GM23248 (cell line): ENCODE measurements at regions not wholly inside any gene's neighbourhood (a gene's known extent, or its start where the extent isn't known, plus 50 kb on each side); places are given as distances from the start of the nearest gene placed in this dataset.

Experiments used
- DNase-seq: peaks from one replicate; pipeline ENCODE4 v3.0.0-alpha.2; 2015
- H2AFZ ChIP-seq: fragments of 200-600 bp; sonication (generic); 2 replicates; pipeline ENCODE4 v1.6.1; 2016; ENCODE audit warnings: antibody characterized with exemption
- H3F3A ChIP-seq: fragments of 200-600 bp; sonication (generic); 2 replicates; pipeline ENCODE4 v1.6.1; 2016; ENCODE audit warnings: mild to moderate bottlenecking, antibody characterized with exemption, mixed run types; ENCODE audit not compliant: insufficient read depth
- H3K27ac ChIP-seq: fragments of 200-600 bp; sonication (generic); 2 replicates; pipeline ENCODE4 v1.5.1; 2016; ENCODE audit warnings: mild to moderate bottlenecking
- H3K27me3 ChIP-seq: fragments of 200-600 bp; sonication (generic); replicated peaks from 2 replicates; pipeline ENCODE4 v1.6.1; 2016; ENCODE audit warnings: mild to moderate bottlenecking; ENCODE audit not compliant: insufficient read depth
- H3K36me3 ChIP-seq: fragments of 200-600 bp; sonication (generic); 2 replicates; pipeline ENCODE4 v1.6.1; 2016; ENCODE audit warnings: low read depth, mild to moderate bottlenecking
- H3K4me1 ChIP-seq: fragments of 200-600 bp; sonication (generic); 2 replicates; pipeline ENCODE4 v1.6.1; 2016; ENCODE audit warnings: mild to moderate bottlenecking; ENCODE audit not compliant: insufficient read depth
- H3K4me2 ChIP-seq: fragments of 200-600 bp; sonication (generic); one replicate; pipeline ENCODE4 v1.6.1; 2016; ENCODE audit warnings: mild to moderate bottlenecking; ENCODE audit not compliant: unreplicated experiment
- H3K4me3 ChIP-seq: fragments of 200-600 bp; sonication (generic); 2 replicates; pipeline ENCODE4 v1.5.1; 2016; ENCODE audit warnings: mild to moderate bottlenecking
- H3K79me2 ChIP-seq: fragments of 200-600 bp; sonication (generic); 2 replicates; pipeline ENCODE4 v1.6.1; 2016; ENCODE audit warnings: mild to moderate bottlenecking; ENCODE audit not compliant: insufficient read depth
- H3K9ac ChIP-seq: fragments of 200-600 bp; sonication (generic); 2 replicates; pipeline ENCODE4 v1.6.1; 2016; ENCODE audit warnings: mild to moderate bottlenecking
- H3K9me2 ChIP-seq: fragments of 200-600 bp; sonication (generic); 2 replicates; pipeline ENCODE4 v1.6.1; 2016; ENCODE audit warnings: mixed run types, mild to moderate bottlenecking, moderate library complexity; ENCODE audit not compliant: insufficient read depth
- H3K9me3 ChIP-seq: fragments of 200-600 bp; sonication (generic); one replicate; pipeline ENCODE4 v1.6.1; 2017; ENCODE audit warnings: low read depth
- H4K20me1 ChIP-seq: fragments of 200-600 bp; sonication (generic); 2 replicates; pipeline ENCODE4 v1.6.0; 2016; ENCODE audit not compliant: insufficient read depth
- EZH2 ChIP-seq: fragments of 200-600 bp; sonication (generic); IDR thresholded peaks from 2 replicates; pipeline ENCODE4 v1.6.1; 2018; ENCODE audit warnings: antibody characterized with exemption, mild to moderate bottlenecking; ENCODE audit not compliant: insufficient read depth, poor library complexity, severe bottlenecking
- EZH2phosphoT487 ChIP-seq: fragments of 200-600 bp; sonication (generic); IDR thresholded peaks from 2 replicates; pipeline ENCODE4 v1.6.1; 2018; ENCODE audit warnings: antibody characterized with exemption, moderate library complexity, mild to moderate bottlenecking, low read depth; ENCODE audit not compliant: insufficient read depth
- WGBS, 2 experiments: methylation state at CpG; one replicate each; pipeline ENCODE4 v1.1.6; 2015 to 2017; ENCODE audit warnings: low lambda C conversion rate in 2 of 2, low coverage in 1 of 2; ENCODE audit errors: missing lambda C conversion rate in 2 of 2; 5-methylcytosine and 5-hydroxymethylcytosine counted together
- in situ Hi-C: fragments of 300-500 bp; cut with MboI; formaldehyde crosslinking; loops from 2 replicates; pipeline ENCODE4 v1.15.0; 2020

GRCh38 chr5:115402092-115402491 is 105.6 kb upstream of the CCDC112 start:
- TF ChIP-seq EZH2phosphoT487 (no peak), EZH2 (no peak)
- in situ Hi-C loops, result no loop called here

GRCh38 chr5:115398719-115399118 is 102.3 kb upstream of the CCDC112 start:
- in situ Hi-C loops, result no loop called here
- no peaks in the 10 kb centered on the region for H4K20me1 ChIP-seq
- H3K36me3 ChIP-seq, result no peaks in the 10 kb centered on the region
- no peak overlapping the region for H3K4me3 ChIP-seq
- TF ChIP-seq EZH2 (no peak), EZH2phosphoT487 (no peak)
- WGBS, 2 experiments, result 0 to 4% methylated on average over 1 of the region's 1 CpG
- H3K4me1 ChIP-seq, result peaks cover 26% of the 10 kb centered on the region
- H3K9me2 ChIP-seq, result no peaks in the 10 kb centered on the region
- H3K9me3 ChIP-seq, result no peaks in the 10 kb centered on the region
- peak; percentile 90 for DNase-seq
- H3F3A ChIP-seq, result peaks cover 26% of the 10 kb centered on the region
- H3K4me2 ChIP-seq, result no peak overlapping the region
- H3K9ac ChIP-seq, result no peak overlapping the region
- no peak overlapping the region for H2AFZ ChIP-seq
- H3K27ac ChIP-seq, result no peak overlapping the region; the same call in 1 of the 2 replicates
- H3K79me2 ChIP-seq, result no peaks in the 10 kb centered on the region
- H3K27me3 ChIP-seq, result no peaks in the 10 kb centered on the region

More at GRCh38 chr5:115402092-115402491, 105.6 kb upstream of the CCDC112 start:
- Histone ChIP-seq H3K27ac (no peak overlapping the region), H2AFZ (no peak overlapping the region), H3K79me2 (no peaks in the 10 kb centered on the region), H3K4me1 (peaks cover 15% of the 10 kb centered on the region), H3K4me3 (no peak overlapping the region), H4K20me1 (no peaks in the 10 kb centered on the region), H3K9ac (no peak overlapping the region), H3F3A (peaks cover 21% of the 10 kb centered on the region), H3K27me3 (no peaks in the 10 kb centered on the region), H3K36me3 (no peaks in the 10 kb centered on the region), H3K9me3 (no peaks in the 10 kb centered on the region), H3K4me2 (peak overlapping the region; percentile 70), H3K9me2 (no peaks in the 10 kb centered on the region)
- WGBS, 2 experiments, result 62 to 63% methylated on average over 4 of the region's 4 CpGs
- no peak for DNase-seq

- Histone ChIP-seq H3K4me1 (peaks cover 22% of the 10 kb centered on the region), H2AFZ (no peak overlapping the region), H3K27me3 (no peaks in the 10 kb centered on the region), H3K27ac (no peak overlapping the region), H3K4me2 (no peak overlapping the region), H3K79me2 (no peaks in the 10 kb centered on the region), H3K9me3 (no peaks in the 10 kb centered on the region), H3K9me2 (no peaks in the 10 kb centered on the region), H3K36me3 (no peaks in the 10 kb centered on the region), H3K9ac (no peak overlapping the region), H3K4me3 (no peak overlapping the region), H4K20me1 (no peaks in the 10 kb centered on the region), H3F3A (peaks cover 13% of the 10 kb centered on the region)
- DNase-seq, result no peak
- in situ Hi-C loops, result no loop called here
- TF ChIP-seq EZH2phosphoT487 (no peak), EZH2 (no peak)
- WGBS, 2 experiments, result 61 to 68% methylated on average over 2 of the region's 2 CpGs
Observed at GRCh38 chr5:115396688-115397087, 100.2 kb upstream of the CCDC112 start.

GRCh38 chr5:115396081-115396480 is 99.6 kb upstream of the CCDC112 start:
- Histone ChIP-seq H3K9me3 (no peaks in the 10 kb centered on the region), H3F3A (peaks cover 13% of the 10 kb centered on the region), H3K4me3 (no peak overlapping the region), H3K4me2 (no peak overlapping the region), H3K79me2 (no peaks in the 10 kb centered on the region), H3K27me3 (no peaks in the 10 kb centered on the region), H4K20me1 (no peaks in the 10 kb centered on the region), H2AFZ (no peak overlapping the region), H3K9ac (no peak overlapping the region), H3K9me2 (no peaks in the 10 kb centered on the region), H3K4me1 (peaks cover 22% of the 10 kb centered on the region), H3K36me3 (no peaks in the 10 kb centered on the region), H3K27ac (no peak overlapping the region)
- in situ Hi-C loops, result no loop called here
- TF ChIP-seq EZH2phosphoT487, result no peak
- TF ChIP-seq EZH2, result no peak
- WGBS, 2 experiments, result 57 to 63% methylated on average over 2 of the region's 2 CpGs
- DNase-seq, result no peak

GRCh38 chr5:115394531-115394930 is 98.1 kb upstream of the CCDC112 start:
- Histone ChIP-seq H3K27ac (no peak overlapping the region), H3K4me3 (no peak overlapping the region), H3K4me2 (no peak overlapping the region), H4K20me1 (no peaks in the 10 kb centered on the region), H3K9ac (no peak overlapping the region), H3K9me2 (no peaks in the 10 kb centered on the region), H3K79me2 (no peaks in the 10 kb centered on the region), H2AFZ (no peak overlapping the region), H3K9me3 (no peaks in the 10 kb centered on the region), H3K4me1 (peaks cover 22% of the 10 kb centered on the region), H3F3A (peaks cover 13% of the 10 kb centered on the region), H3K27me3 (no peaks in the 10 kb centered on the region), H3K36me3 (no peaks in the 10 kb centered on the region)
- no peak for DNase-seq
- 77 to 85% methylated on average over 3 of the region's 3 CpGs for WGBS, 2 experiments
- TF ChIP-seq EZH2phosphoT487 (no peak), EZH2 (no peak)
- in situ Hi-C loops, result no loop called here
